Smooth muscle cell (in vitro differentiated cells): ENCODE measurements at regions not wholly inside any gene's neighbourhood (a gene's known extent, or its start where the extent isn't known, plus 50 kb on each side); places are given as distances from the start of the nearest gene placed in this dataset.
"Not testable (repeated sequence)": the region's sequence is repeated elsewhere in the genome, so short reads cannot be mapped to it uniquely, and the experiment has no call there.

ENCODE experiments used
- DNase-seq: peaks from one replicate; lab custom pipeline; 2025; ENCODE audit not compliant: unreplicated experiment; lab: John Stamatoyannopoulos, UW
- H2AFZ ChIP-seq: fragments of 200-600 bp; sonication (generic); 2 replicates; pipeline ENCODE4 v1.6.0; 2016; ENCODE audit warnings: antibody characterized with exemption, low read depth, mild to moderate bottlenecking
- H3F3A ChIP-seq: fragments of 200-600 bp; sonication (generic); 2 replicates; pipeline ENCODE4 v1.6.0; 2017; ENCODE audit warnings: antibody characterized with exemption, low read depth
- H3K27ac ChIP-seq: fragments of 200-600 bp; sonication (generic); 2 replicates; pipeline ENCODE4 v1.5.1; 2016; ENCODE audit warnings: low read depth, mild to moderate bottlenecking
- H3K27me3 ChIP-seq: fragments of 200-600 bp; sonication (generic); 2 replicates; pipeline ENCODE4 v1.6.1; 2016; ENCODE audit warnings: low read depth, mild to moderate bottlenecking
- H3K36me3 ChIP-seq: fragments of 200-600 bp; sonication (generic); 2 replicates; pipeline ENCODE4 v1.5.1; 2016; ENCODE audit warnings: low read depth
- H3K4me1 ChIP-seq: fragments of 200-600 bp; sonication (generic); 2 replicates; pipeline ENCODE4 v1.5.1; 2016; ENCODE audit warnings: low read depth
- H3K4me2 ChIP-seq: fragments of 200-600 bp; sonication (generic); 2 replicates; pipeline ENCODE4 v1.6.0; 2016; ENCODE audit warnings: mild to moderate bottlenecking
- H3K4me3 ChIP-seq: fragments of 200-600 bp; sonication (generic); 2 replicates; pipeline ENCODE4 v1.5.1; 2016; ENCODE audit warnings: mild to moderate bottlenecking
- H3K79me2 ChIP-seq: fragments of 200-600 bp; sonication (generic); 2 replicates; pipeline ENCODE4 v1.6.0; 2016; ENCODE audit warnings: low read depth, mild to moderate bottlenecking
- H3K9ac ChIP-seq: fragments of 200-600 bp; sonication (generic); 2 replicates; pipeline ENCODE4 v1.6.0; 2016; ENCODE audit warnings: low read depth
- H3K9me3 ChIP-seq: fragments of 200-600 bp; sonication (generic); replicated peaks from 2 replicates; pipeline ENCODE4 v1.5.1; 2016; ENCODE audit warnings: low read depth
- H4K20me1 ChIP-seq: fragments of 200-600 bp; sonication (generic); 2 replicates; pipeline ENCODE4 v1.6.0; 2016; ENCODE audit warnings: low read depth
- WGBS: methylation state at CpG from one replicate; pipeline ENCODE4 v1.1.7; 2016; ENCODE audit warnings: low lambda C conversion rate; 5-methylcytosine and 5-hydroxymethylcytosine counted together
- TF ChIP-seq, protein P1 (sequence below): fragments of 200-600 bp; sonication (generic); IDR thresholded peaks from 2 replicates; pipeline ENCODE4 v1.5.1; 2017; ENCODE audit warnings: borderline replicate concordance, mild to moderate bottlenecking, antibody characterized with exemption; ENCODE audit not compliant: insufficient read depth, poor library complexity, severe bottlenecking

DNA sequence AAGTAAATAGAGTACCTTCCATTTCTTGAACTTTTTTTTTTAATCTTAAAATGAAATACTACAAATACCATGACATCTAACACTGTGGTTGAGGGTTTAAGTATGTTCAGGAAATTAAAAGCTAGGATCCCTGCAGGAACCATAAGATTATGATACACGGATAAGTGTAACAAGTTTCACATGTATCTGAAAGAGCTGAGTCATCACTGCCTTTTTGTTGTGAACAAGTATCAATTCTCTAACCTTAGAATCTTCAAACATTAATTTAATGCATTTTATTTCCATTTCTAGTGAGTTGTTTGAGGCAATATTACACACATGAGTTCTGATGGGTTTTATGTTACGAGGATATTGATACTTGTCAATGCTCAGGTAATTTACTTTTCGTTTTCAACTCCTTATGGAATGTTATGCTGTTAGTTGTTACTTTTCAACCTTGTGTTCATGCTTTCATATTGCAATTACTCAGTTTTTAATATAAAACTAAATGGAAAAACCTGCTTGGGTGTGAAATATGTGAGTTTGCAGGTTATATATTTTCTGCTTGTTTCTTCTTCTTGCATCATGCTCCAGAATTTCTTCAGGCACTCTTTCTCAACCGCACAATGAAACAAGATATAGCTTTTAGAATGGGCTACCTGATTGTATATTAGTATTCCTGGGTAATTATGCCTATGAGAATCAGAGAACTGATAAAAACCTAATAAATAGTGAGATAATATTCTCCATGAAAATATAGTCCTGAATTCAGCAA is 361.3 kb upstream of the MTNR1B start:
- no peaks in the 10 kb centered on the region for H3K9me3 ChIP-seq
- DNase-seq, result no peak

DNA sequence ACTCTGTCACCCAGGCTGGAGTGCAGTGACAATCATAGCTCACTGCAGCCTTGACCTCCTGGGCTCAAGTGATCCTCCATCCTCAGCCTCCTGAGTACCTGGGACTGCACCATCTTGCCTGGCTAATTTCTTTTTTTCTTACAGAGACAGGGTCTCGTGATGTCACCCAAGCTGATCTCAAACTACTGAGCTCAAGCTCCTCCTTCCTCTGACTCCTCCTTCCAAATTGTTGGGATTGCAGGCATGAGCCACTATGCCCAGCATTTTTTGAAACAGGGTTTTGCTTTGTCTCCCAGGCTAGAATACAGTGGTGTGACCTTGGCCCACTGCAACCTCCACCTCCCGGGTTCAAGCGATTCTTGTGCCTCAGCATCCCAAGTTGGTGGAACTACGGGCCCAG is 358.3 kb upstream of the MTNR1B start:
- H3K36me3 ChIP-seq, result no peaks in the 10 kb centered on the region
- H3K9ac ChIP-seq, result no peak overlapping the region
- H3K9me3 ChIP-seq, result no peaks in the 10 kb centered on the region
- WGBS, result 92% methylated on average over 4 of the region's 4 CpGs
- no peak overlapping the region for H3K27ac ChIP-seq
- H3K4me2 ChIP-seq, result no peak overlapping the region
- H3K4me1 ChIP-seq, result no peaks in the 10 kb centered on the region
- TF ChIP-seq, protein P1, sequence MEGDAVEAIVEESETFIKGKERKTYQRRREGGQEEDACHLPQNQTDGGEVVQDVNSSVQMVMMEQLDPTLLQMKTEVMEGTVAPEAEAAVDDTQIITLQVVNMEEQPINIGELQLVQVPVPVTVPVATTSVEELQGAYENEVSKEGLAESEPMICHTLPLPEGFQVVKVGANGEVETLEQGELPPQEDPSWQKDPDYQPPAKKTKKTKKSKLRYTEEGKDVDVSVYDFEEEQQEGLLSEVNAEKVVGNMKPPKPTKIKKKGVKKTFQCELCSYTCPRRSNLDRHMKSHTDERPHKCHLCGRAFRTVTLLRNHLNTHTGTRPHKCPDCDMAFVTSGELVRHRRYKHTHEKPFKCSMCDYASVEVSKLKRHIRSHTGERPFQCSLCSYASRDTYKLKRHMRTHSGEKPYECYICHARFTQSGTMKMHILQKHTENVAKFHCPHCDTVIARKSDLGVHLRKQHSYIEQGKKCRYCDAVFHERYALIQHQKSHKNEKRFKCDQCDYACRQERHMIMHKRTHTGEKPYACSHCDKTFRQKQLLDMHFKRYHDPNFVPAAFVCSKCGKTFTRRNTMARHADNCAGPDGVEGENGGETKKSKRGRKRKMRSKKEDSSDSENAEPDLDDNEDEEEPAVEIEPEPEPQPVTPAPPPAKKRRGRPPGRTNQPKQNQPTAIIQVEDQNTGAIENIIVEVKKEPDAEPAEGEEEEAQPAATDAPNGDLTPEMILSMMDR, result no peak
- H4K20me1 ChIP-seq, result no peaks in the 10 kb centered on the region
- H2AFZ ChIP-seq, result no peak overlapping the region
- no peaks in the 10 kb centered on the region for H3K27me3 ChIP-seq
- no peak overlapping the region for H3K4me3 ChIP-seq
- no peaks in the 10 kb centered on the region for H3K79me2 ChIP-seq
- no peak for DNase-seq
- no peaks in the 10 kb centered on the region for H3F3A ChIP-seq

More for the DNA sequence above, 361.3 kb upstream of the MTNR1B start:
- WGBS, result 90% methylated on average over 4 of the region's 4 CpGs
- no peaks in the 10 kb centered on the region for H3K79me2 ChIP-seq
- no peak overlapping the region for H3K4me3 ChIP-seq
- no peaks in the 10 kb centered on the region for H3K4me1 ChIP-seq
- H3K4me2 ChIP-seq, result no peak overlapping the region
- no peak overlapping the region for H3K27ac ChIP-seq
- TF ChIP-seq, protein P1, result no peak
- no peak overlapping the region for H2AFZ ChIP-seq
- H3K9ac ChIP-seq, result no peak overlapping the region
- no peaks in the 10 kb centered on the region for H3F3A ChIP-seq
- H3K36me3 ChIP-seq, result no peaks in the 10 kb centered on the region
- H3K27me3 ChIP-seq, result no peaks in the 10 kb centered on the region
- no peaks in the 10 kb centered on the region for H4K20me1 ChIP-seq

DNA sequence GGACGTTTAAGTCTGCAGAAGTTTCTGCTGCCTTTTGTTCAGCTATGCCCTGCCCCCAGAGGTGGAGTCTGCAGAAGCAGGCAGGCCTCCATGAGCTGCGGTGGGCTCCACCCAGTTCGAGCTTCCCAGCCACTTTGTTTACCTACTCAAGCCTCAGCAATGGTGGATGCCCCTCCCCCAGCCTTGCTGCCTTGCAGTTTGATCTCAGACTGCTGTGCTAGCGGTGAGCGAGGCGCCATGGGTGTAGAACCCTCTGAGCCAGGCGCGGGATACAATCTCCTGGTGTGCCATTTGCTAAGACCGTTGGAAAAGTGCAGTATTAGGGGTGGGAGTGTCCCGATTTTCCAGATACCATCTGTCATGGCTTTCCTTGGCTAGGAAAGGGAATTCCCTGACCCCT is 351.4 kb upstream of the MTNR1B start:
- H2AFZ ChIP-seq, H3K79me2 ChIP-seq, H3K27me3 ChIP-seq, H3K4me3 ChIP-seq, H3K27ac ChIP-seq, DNase-seq, H3K36me3 ChIP-seq, H3K9ac ChIP-seq, H3F3A ChIP-seq, H3K4me1 ChIP-seq, H3K9me3 ChIP-seq, H4K20me1 ChIP-seq, H3K4me2 ChIP-seq: not testable (repeated sequence)
- WGBS, result 95% methylated on average over 10 of the region's 10 CpGs

DNA sequence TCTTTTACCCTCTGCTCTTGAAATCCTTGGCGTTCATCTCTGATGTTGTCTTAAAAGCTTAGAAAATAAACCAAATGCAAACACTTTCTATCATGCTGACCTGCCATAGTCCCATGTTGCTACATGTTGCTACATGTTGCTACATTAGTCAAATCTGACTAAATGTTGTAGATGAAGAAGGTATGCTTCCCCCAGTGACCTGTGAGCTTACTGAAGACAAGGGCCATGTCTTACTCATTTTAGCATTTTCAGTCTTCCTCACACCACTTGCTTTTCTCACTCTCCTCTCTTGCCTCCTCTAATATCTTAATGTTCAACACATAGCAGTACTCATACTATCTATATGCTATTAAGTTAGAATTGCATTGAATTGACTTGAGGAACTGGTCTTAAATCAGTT is 346.4 kb upstream of the MTNR1B start:
- Histone ChIP-seq H3K9ac (no peak overlapping the region), H3K27ac (no peak overlapping the region), H4K20me1 (no peaks in the 10 kb centered on the region), H3K79me2 (no peaks in the 10 kb centered on the region), H3K9me3 (no peaks in the 10 kb centered on the region), H2AFZ (no peak overlapping the region), H3K4me2 (no peak overlapping the region), H3K27me3 (no peaks in the 10 kb centered on the region), H3K4me1 (peaks cover 6% of the 10 kb centered on the region), H3K36me3 (no peaks in the 10 kb centered on the region), H3F3A (no peaks in the 10 kb centered on the region), H3K4me3 (no peak overlapping the region)
- WGBS, result 95% methylated on average over 1 of the region's 1 CpG
- TF ChIP-seq, protein P1, result no peak
- no peak for DNase-seq
